Neural cell (in vitro differentiated cells): ENCODE measurements at regions not wholly inside any gene's neighbourhood (a gene's known extent, or its start where the extent isn't known, plus 50 kb on each side); places are given as distances from the start of the nearest gene placed in this dataset.

Experiments used
- H2AFZ ChIP-seq: fragments of 200-600, 300-800 bp; sonication (generic), shearing (Covaris generic); 2 replicates; pipeline ENCODE4 v1.6.0; 2014; ENCODE audit warnings: low read depth, mild to moderate bottlenecking, antibody characterized with exemption, low read length, moderate library complexity
- H3F3A ChIP-seq: fragments of 200-600 bp; shearing (Covaris generic); 2 replicates; pipeline ENCODE4 v1.6.1; 2016; ENCODE audit warnings: mild to moderate bottlenecking, moderate library complexity, mixed read lengths, antibody characterized with exemption, low read length; ENCODE audit not compliant: insufficient read depth, poor library complexity, severe bottlenecking
- H3K27ac ChIP-seq: fragments of 200-600, 300-800 bp; sonication (generic), shearing (Covaris generic); 2 replicates; pipeline ENCODE4 v1.5.1; 2014; ENCODE audit warnings: mild to moderate bottlenecking, low read length, moderate library complexity
- H3K27me3 ChIP-seq: fragments of 300-800, 200-600 bp; sonication (generic), shearing (Covaris generic); 2 replicates; pipeline ENCODE4 v1.6.0; 2014; ENCODE audit warnings: mild to moderate bottlenecking, low read depth, low read length, moderate library complexity; ENCODE audit not compliant: insufficient read depth
- H3K36me3 ChIP-seq: fragments of 300-800, 200-600 bp; sonication (generic), shearing (Covaris generic); 2 replicates; pipeline ENCODE4 v1.5.1; 2014; ENCODE audit warnings: mild to moderate bottlenecking, antibody characterized with exemption, low read length, moderate library complexity; ENCODE audit not compliant: insufficient read depth
- H3K4me2 ChIP-seq: fragments of 300-800, 200-600 bp; sonication (generic), shearing (Covaris generic); 2 replicates; pipeline ENCODE4 v1.6.0; 2014; ENCODE audit warnings: mild to moderate bottlenecking, low read length
- H3K4me3 ChIP-seq: fragments of 300-800, 200-600 bp; sonication (generic), shearing (Covaris generic); 2 replicates; pipeline ENCODE4 v1.5.1; 2014; ENCODE audit warnings: mild to moderate bottlenecking, low read length, moderate library complexity
- H3K79me2 ChIP-seq: fragments of 200-600 bp; shearing (Covaris generic); replicated peaks from 2 replicates; pipeline ENCODE4 v1.6.0; 2014; ENCODE audit warnings: mild to moderate bottlenecking, low read length, moderate library complexity; ENCODE audit not compliant: insufficient read depth
- H3K9ac ChIP-seq: fragments of 300-800, 200-600 bp; sonication (generic), shearing (Covaris generic); 2 replicates; pipeline ENCODE4 v1.6.1; 2016; ENCODE audit warnings: mild to moderate bottlenecking, low read length, mixed read lengths
- H3K9me2 ChIP-seq: fragments of 200-600 bp; shearing (Covaris generic); 2 replicates; pipeline ENCODE4 v1.6.1; 2016; ENCODE audit warnings: mild to moderate bottlenecking, low read length, mixed read lengths; ENCODE audit not compliant: insufficient read depth
- H3K9me3 ChIP-seq: fragments of 200-600, 300-800 bp; sonication (generic), shearing (Covaris generic); 2 replicates; pipeline ENCODE4 v1.6.1; 2016; ENCODE audit warnings: mild to moderate bottlenecking, mixed run types, low read length, moderate library complexity, mixed read lengths
- H4K20me1 ChIP-seq: fragments of 200-600 bp; shearing (Covaris generic); 2 replicates; pipeline ENCODE4 v1.6.1; 2016; ENCODE audit warnings: mild to moderate bottlenecking, mixed run types; ENCODE audit not compliant: insufficient read depth
- CTCF ChIP-seq: fragments of 450-650 bp; IDR thresholded peaks from 2 replicates; pipeline ENCODE4 v1.5.1; 2014; ENCODE audit warnings: antibody characterized with exemption, mild to moderate bottlenecking, moderate library complexity; ENCODE audit not compliant: poor library complexity, severe bottlenecking
- EP300 ChIP-seq: fragments of 450-650 bp; conservative IDR thresholded peaks from 2 replicates; pipeline ENCODE4 v1.6.1; 2014; ENCODE audit warnings: antibody characterized with exemption, mild to moderate bottlenecking, moderate library complexity; ENCODE audit not compliant: poor library complexity, severe bottlenecking
- EZH2 ChIP-seq: fragments of 200-600, 300-800 bp; shearing (Covaris generic), sonication (generic); IDR thresholded peaks from 2 replicates; pipeline ENCODE4 v1.6.1; 2014; ENCODE audit warnings: antibody characterized with exemption, low read length, borderline replicate concordance, mild to moderate bottlenecking; ENCODE audit not compliant: insufficient read depth, poor library complexity, severe bottlenecking
- MXI1 ChIP-seq: fragments of 450-650 bp; conservative IDR thresholded peaks from 2 replicates; pipeline ENCODE4 v1.6.1; 2014; ENCODE audit warnings: antibody characterized with exemption, mild to moderate bottlenecking; ENCODE audit not compliant: poor library complexity, severe bottlenecking
- POLR2AphosphoS5 ChIP-seq: IDR thresholded peaks from 2 replicates; pipeline ENCODE4 v1.6.1; 2012
- RAD21 ChIP-seq: fragments of 450-650 bp; conservative IDR thresholded peaks from 2 replicates; pipeline ENCODE4 v1.6.1; 2014; ENCODE audit warnings: antibody characterized with exemption, mild to moderate bottlenecking, moderate library complexity
- REST ChIP-seq: IDR thresholded peaks from 2 replicates; pipeline ENCODE4 v1.6.1; 2012; ENCODE audit warnings: borderline replicate concordance
- SMC3 ChIP-seq: fragments of 450-650 bp; conservative IDR thresholded peaks from 2 replicates; pipeline ENCODE4 v1.6.1; 2014; ENCODE audit warnings: antibody characterized with exemption, mild to moderate bottlenecking, moderate library complexity; ENCODE audit not compliant: poor library complexity
- TAF1 ChIP-seq: IDR thresholded peaks from 2 replicates; pipeline ENCODE4 v1.6.1; 2012; ENCODE audit warnings: low read depth

- Histone ChIP-seq H3K4me3 (no peak overlapping the region), H3K4me2 (no peak overlapping the region), H4K20me1 (no peaks in the 10 kb centered on the region), H3K27ac (no peak overlapping the region), H3F3A (no peaks in the 10 kb centered on the region), H2AFZ (no peak overlapping the region), H3K9ac (no peak overlapping the region), H3K79me2 (no peaks in the 10 kb centered on the region), H3K27me3 (no peaks in the 10 kb centered on the region), H3K9me2 (no peaks in the 10 kb centered on the region), H3K9me3 (no peaks in the 10 kb centered on the region), H3K36me3 (no peaks in the 10 kb centered on the region)
- TF ChIP-seq TAF1 (no peak), REST (no peak), SMC3 (no peak), EZH2 (no peak), CTCF (no peak), MXI1 (no peak), EP300 (no peak), RAD21 (no peak), POLR2AphosphoS5 (no peak)
Observed at GRCh38 chr4:74631988-74632387, 162.3 kb downstream of the BTC start.

GRCh38 chr4:74632634-74633033, 161.7 kb downstream of the BTC start:
- Histone ChIP-seq H4K20me1 (no peaks in the 10 kb centered on the region), H3K27me3 (no peaks in the 10 kb centered on the region), H3K9ac (no peak overlapping the region), H3K9me2 (no peaks in the 10 kb centered on the region), H3K4me3 (no peak overlapping the region), H3K9me3 (no peaks in the 10 kb centered on the region), H3K79me2 (no peaks in the 10 kb centered on the region), H3F3A (no peaks in the 10 kb centered on the region), H3K4me2 (no peak overlapping the region), H3K36me3 (no peaks in the 10 kb centered on the region), H2AFZ (no peak overlapping the region), H3K27ac (no peak overlapping the region)
- TF ChIP-seq MXI1: no peak
- TF ChIP-seq TAF1: no peak
- TF ChIP-seq SMC3: no peak
- no peak for TF ChIP-seq POLR2AphosphoS5
- TF ChIP-seq EP300: no peak
- TF ChIP-seq REST: no peak
- no peak for TF ChIP-seq RAD21
- no peak for TF ChIP-seq CTCF
- no peak for TF ChIP-seq EZH2
